Esophagus (tissue), 2 donors: ENCODE measurements at regions not wholly inside any gene's neighbourhood (a gene's known extent, or its start where the extent isn't known, plus 50 kb on each side); places are given as distances from the start of the nearest gene placed in this dataset.

Experiments
- H3K27ac ChIP-seq, 2 donors: one replicate each; pipeline ENCODE4 v1.5.1; 2013; ENCODE audit warnings: low read depth in 2 of 2, mild to moderate bottlenecking in 2 of 2, inconsistent platforms in 1 of 2, low read length in 1 of 2, moderate library complexity in 1 of 2
- H3K27me3 ChIP-seq, 2 donors: one replicate each; pipeline ENCODE4 v1.6.1; 2013; ENCODE audit warnings: low read length in 2 of 2, control low read depth in 1 of 2, mild to moderate bottlenecking in 1 of 2; ENCODE audit not compliant: insufficient read depth in 2 of 2, control insufficient read depth in 1 of 2
- H3K36me3 ChIP-seq, 2 donors: one replicate each; pipeline ENCODE4 v1.6.1; 2013; ENCODE audit warnings: low read length in 1 of 2; ENCODE audit not compliant: control insufficient read depth in 2 of 2, insufficient read depth in 2 of 2
- H3K4me1 ChIP-seq, 2 donors: one replicate each; pipeline ENCODE4 v1.6.1; 2013; ENCODE audit warnings: low read length in 1 of 2; ENCODE audit not compliant: control insufficient read depth in 2 of 2, insufficient read depth in 2 of 2
- H3K4me3 ChIP-seq, 2 donors: one replicate each; pipeline ENCODE4 v1.5.1; 2013; ENCODE audit warnings: low read length in 2 of 2, mild to moderate bottlenecking in 2 of 2, low read depth in 1 of 2, moderate library complexity in 1 of 2
- H3K9me3 ChIP-seq, 2 donors: one replicate each; pipeline ENCODE4 v1.6.1; 2013; ENCODE audit warnings: mild to moderate bottlenecking in 2 of 2, low read depth in 1 of 2, low read length in 1 of 2, moderate library complexity in 1 of 2; ENCODE audit not compliant: control insufficient read depth in 2 of 2, insufficient read depth in 1 of 2
- WGBS, 2 donors: extraction: QIAGEN DNeasy Blood & Tissue Kit; methylation state at CpG; one replicate each; pipeline ENCODE4 v1.1.7; 2013; 5-methylcytosine and 5-hydroxymethylcytosine counted together
- donor health status: healthy with polysubstance abuse.
- donor health status: Bipolar disorder and iron deficiency.

DNA sequence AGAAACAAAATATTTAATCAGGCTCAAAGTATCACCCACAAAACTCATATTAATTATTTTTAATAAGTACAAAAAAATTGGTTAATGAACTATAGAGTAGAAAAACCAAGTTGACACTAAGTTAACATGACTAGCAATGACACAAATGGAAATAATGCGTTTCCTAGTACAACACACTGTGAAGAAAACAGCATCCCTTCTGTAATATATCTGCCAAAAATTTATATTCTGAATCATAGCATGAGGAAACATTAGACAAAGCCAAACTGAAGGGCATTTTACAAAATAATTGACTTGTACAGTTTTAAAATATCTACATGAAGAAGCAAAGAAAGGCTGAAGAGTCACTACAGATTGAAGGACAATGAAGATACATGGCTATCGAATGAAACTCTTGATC lies 477.6 kb upstream of the INTU start:
- H3K4me1 ChIP-seq, result no peaks in the 10 kb centered on the region
- WGBS, 2 donors, result 86 to 88% methylated on average over 2 of the region's 2 CpGs
- no peaks in the 10 kb centered on the region for H3K27me3 ChIP-seq
- H3K9me3 ChIP-seq, result no peaks in the 10 kb centered on the region
- no peak overlapping the region for H3K4me3 ChIP-seq
- no peaks in the 10 kb centered on the region for H3K36me3 ChIP-seq
- no peak overlapping the region for H3K27ac ChIP-seq

- Histone ChIP-seq H3K9me3 (no peaks in the 10 kb centered on the region), H3K4me1 (no peaks in the 10 kb centered on the region), H3K27me3 (no peaks in the 10 kb centered on the region), H3K36me3 (no peaks in the 10 kb centered on the region), H3K4me3 (no peak overlapping the region), H3K27ac (no peak overlapping the region)
- 46 to 48% methylated on average over 1 of the region's 1 CpG for WGBS, 2 donors
Measured at GRCh38 chr4:127155555-127155954, 477.2 kb upstream of the INTU start.

DNA sequence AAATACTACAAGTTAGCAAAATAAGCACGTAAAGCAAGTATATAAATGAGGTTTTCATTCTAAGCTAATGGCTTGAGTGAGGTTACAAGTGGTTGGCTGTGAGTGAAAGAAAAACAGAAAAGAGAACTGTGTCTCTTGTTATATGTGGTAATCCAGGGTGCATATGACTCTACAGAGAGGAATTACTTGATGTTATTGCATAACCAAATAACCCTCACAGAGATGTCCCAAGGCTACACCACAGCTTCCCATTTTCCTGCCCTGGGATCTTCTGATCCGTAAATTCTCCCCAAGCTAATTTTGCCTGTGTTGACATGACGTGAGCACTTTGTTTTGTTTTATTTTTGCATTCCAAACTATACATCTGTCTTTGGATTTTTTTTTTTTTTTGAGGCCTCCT lies 470.0 kb upstream of the INTU start:
- no peaks in the 10 kb centered on the region for H3K9me3 ChIP-seq
- no peaks in the 10 kb centered on the region for H3K27me3 ChIP-seq
- WGBS, 2 donors, result 60 to 70% methylated on average over 3 of the region's 3 CpGs

DNA sequence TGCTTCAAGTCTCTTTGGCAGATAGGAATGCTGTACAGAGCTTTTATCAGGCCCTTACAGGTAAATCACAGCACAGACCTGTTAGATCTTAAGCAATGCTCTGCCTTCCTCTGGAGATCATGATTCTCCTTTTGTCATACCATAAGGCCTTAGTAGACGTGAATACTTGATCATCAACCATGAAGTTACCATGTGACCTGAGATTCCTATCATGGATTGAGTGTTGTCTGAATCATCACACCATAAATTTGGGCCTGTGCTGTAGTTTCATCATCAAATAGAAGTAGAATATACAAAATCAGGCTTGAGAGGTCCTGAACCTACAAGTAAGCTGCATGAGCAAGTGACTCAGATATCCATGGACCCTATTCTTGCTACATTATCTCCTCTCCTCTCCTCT lies 466.8 kb upstream of the INTU start:
- Histone ChIP-seq H3K27me3 (no peaks in the 10 kb centered on the region), H3K36me3 (no peaks in the 10 kb centered on the region), H3K9me3 (no peaks in the 10 kb centered on the region), H3K4me3 (no peak overlapping the region), H3K4me1 (no peaks in the 10 kb centered on the region), H3K27ac (no peak overlapping the region)
- 55 to 79% methylated on average over 1 of the region's 1 CpG for WGBS, 2 donors

More for the DNA sequence above, 470.0 kb upstream of the INTU start:
- H3K4me1 ChIP-seq, result no peaks in the 10 kb centered on the region
- no peak overlapping the region for H3K27ac ChIP-seq
- no peaks in the 10 kb centered on the region for H3K36me3 ChIP-seq
- no peak overlapping the region for H3K4me3 ChIP-seq

GRCh38 chr4:127174201-127174600 lies 458.6 kb upstream of the INTU start:
- no peak overlapping the region for H3K4me3 ChIP-seq
- no peaks in the 10 kb centered on the region for H3K9me3 ChIP-seq
- no peaks in the 10 kb centered on the region for H3K36me3 ChIP-seq
- H3K27me3 ChIP-seq, result no peaks in the 10 kb centered on the region
- H3K4me1 ChIP-seq, result peaks cover 0 to 2% of the 10 kb centered on the region in 2 donors
- 89 to 97% methylated on average over 1 of the region's 1 CpG for WGBS, 2 donors
- no peak overlapping the region for H3K27ac ChIP-seq

DNA sequence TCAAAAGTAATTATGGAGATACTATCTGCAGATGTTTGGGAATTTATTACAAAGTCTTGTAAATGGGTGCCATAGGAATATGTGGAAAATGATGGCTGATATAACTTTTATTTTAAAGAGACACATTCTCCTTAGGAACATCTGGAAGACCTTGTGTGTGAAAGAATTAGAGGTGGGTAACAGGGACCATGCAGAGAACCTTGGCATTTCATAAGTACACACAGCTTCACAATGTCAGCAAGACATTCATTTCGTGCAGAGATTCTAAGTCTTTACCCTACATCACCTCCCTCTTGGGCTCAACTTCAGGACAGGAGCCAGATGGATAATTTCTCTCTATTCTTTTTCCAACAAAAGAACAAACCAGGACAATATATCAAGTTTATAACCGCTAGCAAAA lies 458.1 kb upstream of the INTU start:
- WGBS, 2 donors, result 61 to 75% methylated on average over 2 of the region's 2 CpGs
- H3K9me3 ChIP-seq, result no peaks in the 10 kb centered on the region
- H3K4me1 ChIP-seq, result peaks cover 0 to 2% of the 10 kb centered on the region in 2 donors
- H3K36me3 ChIP-seq, result no peaks in the 10 kb centered on the region
- no peak overlapping the region for H3K27ac ChIP-seq
- no peak overlapping the region for H3K4me3 ChIP-seq
- H3K27me3 ChIP-seq, result no peaks in the 10 kb centered on the region

DNA sequence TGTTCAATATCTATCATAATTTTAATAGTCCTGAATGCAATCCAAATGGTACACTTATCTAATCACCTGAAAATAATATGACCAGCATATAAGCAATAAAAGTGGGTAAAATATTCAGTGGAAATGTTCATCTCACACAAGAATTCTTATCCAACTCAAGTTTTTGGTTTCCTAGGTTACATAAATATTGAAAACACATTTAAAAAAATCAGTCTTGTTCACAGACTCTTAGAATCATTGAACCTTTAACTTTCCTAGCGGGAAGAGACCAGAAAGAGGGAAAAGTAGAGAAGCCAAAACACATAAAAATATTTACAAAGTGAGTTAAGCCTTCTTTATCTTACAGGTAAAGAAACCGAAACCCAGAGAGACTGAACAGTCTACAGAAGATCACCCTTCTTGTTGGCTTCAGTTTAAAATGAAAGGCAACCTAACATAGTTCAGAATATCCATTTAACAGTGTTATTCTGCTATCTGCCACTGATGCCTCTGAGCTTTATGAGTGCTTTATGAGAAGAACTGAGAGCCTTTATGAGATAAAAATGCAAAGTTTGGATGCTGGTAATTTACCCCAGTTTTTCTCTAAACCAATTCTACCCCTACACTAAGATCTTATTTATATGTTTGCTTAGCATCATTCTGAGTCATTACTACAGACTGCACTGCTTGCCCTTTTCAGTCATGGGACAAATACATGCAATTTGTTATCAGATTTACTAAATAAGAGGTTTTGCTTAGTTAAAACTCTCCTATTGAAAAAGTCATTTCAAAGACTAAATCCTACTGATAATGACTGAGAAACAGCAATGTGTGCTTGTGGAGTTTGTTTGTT lies 453.3 kb upstream of the INTU start:
- Histone ChIP-seq H3K27me3 (no peaks in the 10 kb centered on the region), H3K9me3 (peaks cover 0 to 1% of the 10 kb centered on the region in 2 donors), H3K36me3 (no peaks in the 10 kb centered on the region), H3K4me1 (peaks cover 0 to 2% of the 10 kb centered on the region in 2 donors), H3K4me3 (no peak overlapping the region), H3K27ac (no peak overlapping the region)
- 51 to 61% methylated on average over 2 of the region's 2 CpGs for WGBS, 2 donors

- Histone ChIP-seq H3K36me3 (no peaks in the 10 kb centered on the region), H3K9me3 (peaks cover 2 to 4% of the 10 kb centered on the region in 2 donors), H3K27me3 (no peaks in the 10 kb centered on the region), H3K27ac (no peak overlapping the region), H3K4me3 (no peak overlapping the region), H3K4me1 (peaks cover 0 to 2% of the 10 kb centered on the region in 2 donors)
Measured at GRCh38 chr4:127181001-127181400, 451.8 kb upstream of the INTU start.

GRCh38 chr4:127182687-127183086 lies 450.1 kb upstream of the INTU start:
- Histone ChIP-seq H3K36me3 (no peaks in the 10 kb centered on the region), H3K27me3 (no peaks in the 10 kb centered on the region), H3K4me3 (no peak overlapping the region), H3K27ac (no peak overlapping the region), H3K9me3 (peaks cover 2 to 4% of the 10 kb centered on the region in 2 donors), H3K4me1 (no peaks in the 10 kb centered on the region)
- 31 to 50% methylated on average over 1 of the region's 1 CpG for WGBS, 2 donors

- H3K4me3 ChIP-seq, result no peak overlapping the region
- H3K27ac ChIP-seq, result no peak overlapping the region
- WGBS, 2 donors, result 79 to 83% methylated on average over 1 of the region's 1 CpG
- H3K36me3 ChIP-seq, result no peaks in the 10 kb centered on the region
- peaks cover 2 to 4% of the 10 kb centered on the region in 2 donors for H3K9me3 ChIP-seq
- no peaks in the 10 kb centered on the region for H3K27me3 ChIP-seq
- H3K4me1 ChIP-seq, result no peaks in the 10 kb centered on the region
Measured at GRCh38 chr4:127188847-127189246, 443.9 kb upstream of the INTU start.
